AG04449 (cell line): ENCODE measurements at regions not wholly inside any gene's neighbourhood (a gene's known extent, or its start where the extent isn't known, plus 50 kb on each side); places are given as distances from the start of the nearest gene placed in this dataset.
A peak's percentile ranks its signal among the peaks of the same experiment; 100 is the strongest.

ENCODE experiments used
- CTCF ChIA-PET: fragments of 350-600 bp; formaldehyde crosslinking; extraction: SDS; loops from one replicate; lab custom pipeline; 2021; ENCODE audit warnings: antibody characterized with exemption; lab: Yijun Ruan, JAX
- POLR2A ChIA-PET: fragments of 400-600, 350-600 bp; formaldehyde crosslinking; extraction: SDS; loops from one replicate; lab custom pipeline; 2020; ENCODE audit warnings: antibody characterized with exemption, inconsistent platforms; lab: Yijun Ruan, JAX
- DNase-seq: peaks from one replicate; pipeline ENCODE4 v3.0.0-alpha.2; 2010; ENCODE audit warnings: low read depth, low spot score
- H3K4me3 ChIP-seq: 2 replicates; pipeline ENCODE4 v1.5.1; 2011; ENCODE audit warnings: low read depth, mild to moderate bottlenecking, control low read depth, low read length
- TF ChIP-seq, protein P1 (sequence below): IDR thresholded peaks from one replicate; pipeline ENCODE4 v1.5.1; 2011; ENCODE audit warnings: mild to moderate bottlenecking, moderate library complexity, low read length, control low read depth, inconsistent platforms; ENCODE audit not compliant: insufficient read depth; ENCODE audit errors: missing control alignments

- no peak overlapping the region for H3K4me3 ChIP-seq
- TF ChIP-seq, protein P1, sequence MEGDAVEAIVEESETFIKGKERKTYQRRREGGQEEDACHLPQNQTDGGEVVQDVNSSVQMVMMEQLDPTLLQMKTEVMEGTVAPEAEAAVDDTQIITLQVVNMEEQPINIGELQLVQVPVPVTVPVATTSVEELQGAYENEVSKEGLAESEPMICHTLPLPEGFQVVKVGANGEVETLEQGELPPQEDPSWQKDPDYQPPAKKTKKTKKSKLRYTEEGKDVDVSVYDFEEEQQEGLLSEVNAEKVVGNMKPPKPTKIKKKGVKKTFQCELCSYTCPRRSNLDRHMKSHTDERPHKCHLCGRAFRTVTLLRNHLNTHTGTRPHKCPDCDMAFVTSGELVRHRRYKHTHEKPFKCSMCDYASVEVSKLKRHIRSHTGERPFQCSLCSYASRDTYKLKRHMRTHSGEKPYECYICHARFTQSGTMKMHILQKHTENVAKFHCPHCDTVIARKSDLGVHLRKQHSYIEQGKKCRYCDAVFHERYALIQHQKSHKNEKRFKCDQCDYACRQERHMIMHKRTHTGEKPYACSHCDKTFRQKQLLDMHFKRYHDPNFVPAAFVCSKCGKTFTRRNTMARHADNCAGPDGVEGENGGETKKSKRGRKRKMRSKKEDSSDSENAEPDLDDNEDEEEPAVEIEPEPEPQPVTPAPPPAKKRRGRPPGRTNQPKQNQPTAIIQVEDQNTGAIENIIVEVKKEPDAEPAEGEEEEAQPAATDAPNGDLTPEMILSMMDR: no peak
- CTCF ChIA-PET: interaction anchor here (0.7 to 7.3 kb wide), 7 partner anchors 9 to 547 kb away, joined by 3 to 46 read pairs (median 4); no protein-coding TSS in a partner anchor
- DNase-seq: no peak
- POLR2A ChIA-PET: no interaction called here
These were observed 120.6 kb upstream of the LNX1 start for GRCh38 chr4:53711926-53712325.

- TF ChIP-seq, protein P1: peak; percentile 6
- ChIA-PET POLR2A (no interaction called here), CTCF (interaction anchor here (0.9 to 5.6 kb wide), 10 partner anchors 19 to 525 kb away, joined by 3 to 53 read pairs (median 3); no protein-coding TSS in a partner anchor)
- no peak overlapping the region for H3K4me3 ChIP-seq
- no peak for DNase-seq
These were observed 118.4 kb upstream of the LNX1 start for GRCh38 chr4:53709693-53710092.

DNA sequence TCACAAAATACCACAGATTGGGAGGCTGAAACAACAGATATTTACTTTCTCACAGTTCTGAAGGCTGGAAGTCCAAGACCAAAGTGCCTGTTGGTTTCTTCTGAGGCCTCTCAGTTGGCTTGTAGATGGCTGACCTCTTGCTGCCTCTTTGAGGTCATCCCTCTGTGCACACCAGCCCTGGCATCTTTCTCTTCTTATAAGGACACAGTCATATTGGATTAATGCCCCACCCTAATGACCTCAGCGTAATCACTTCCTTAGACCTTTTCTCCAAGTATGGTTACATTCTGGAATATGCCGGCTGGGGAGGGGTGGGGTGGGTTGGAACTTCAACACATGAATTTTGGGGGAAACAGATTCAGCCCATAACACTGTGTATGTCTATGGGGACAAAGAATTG is 116.2 kb upstream of the LNX1 start:
- TF ChIP-seq, protein P1: no peak
- ChIA-PET CTCF (interaction anchor here (0.9 to 5.6 kb wide), 36 partner anchors 10 to 544 kb away, joined by 3 to 61 read pairs (median 5); no protein-coding TSS in a partner anchor), POLR2A (no interaction called here)
- no peak overlapping the region for H3K4me3 ChIP-seq
- DNase-seq: no peak

GRCh38 chr4:53706422-53707032 is 115.2 kb upstream of the LNX1 start:
- CTCF ChIA-PET: interaction anchor here (0.6 to 5.6 kb wide), 68 partner anchors 8 to 548 kb away, joined by 3 to 61 read pairs (median 4); partner anchors contain the start of gene PDGFRA
- TF ChIP-seq, protein P1: peak; percentile 60
- POLR2A ChIA-PET: no interaction called here
- DNase-seq: no peak
- H3K4me3 ChIP-seq: no peak overlapping the region

- CTCF ChIA-PET: interaction anchor here (0.8 to 5.6 kb wide), 59 partner anchors 8 to 549 kb away, joined by 3 to 61 read pairs (median 4); partner anchors contain the start of gene PDGFRA
- TF ChIP-seq, protein P1: no peak
- no peak overlapping the region for H3K4me3 ChIP-seq
- POLR2A ChIA-PET: interaction anchor here (0.6 kb wide), 1 partner anchor 83 kb away, joined by 4 read pairs; no protein-coding TSS in a partner anchor
- no peak for DNase-seq
These were observed 114.7 kb upstream of the LNX1 start for GRCh38 chr4:53705972-53706371.

DNA sequence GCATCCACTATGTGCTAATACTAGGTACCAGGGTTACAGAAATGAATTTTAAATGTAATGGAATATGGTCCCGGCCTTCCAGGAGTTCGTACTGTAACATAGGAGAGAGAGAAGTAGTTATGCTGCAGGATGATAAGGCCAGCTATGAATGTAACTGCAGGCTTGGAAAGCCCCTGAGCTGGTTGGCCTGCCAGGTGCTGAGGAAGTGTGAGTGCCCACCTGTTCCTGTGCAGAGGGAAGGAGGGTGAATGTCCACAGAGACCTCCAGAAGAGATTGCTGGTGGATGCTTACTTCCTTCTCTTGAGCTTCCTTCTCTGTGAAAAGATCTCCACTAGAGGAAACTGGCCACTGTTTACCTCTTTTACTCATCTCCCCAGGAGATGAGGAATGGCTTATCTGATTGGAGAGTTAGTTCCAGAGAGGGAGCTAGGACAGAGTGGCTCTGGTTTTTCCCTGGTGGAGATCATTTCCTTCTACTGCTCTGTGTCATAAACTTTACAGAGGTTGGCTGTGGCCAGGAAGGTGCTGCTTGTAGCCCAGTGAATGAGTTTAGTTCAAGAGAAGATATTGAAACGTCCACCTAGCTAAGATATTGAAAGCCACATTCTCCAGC is 114.0 kb upstream of the LNX1 start:
- no peak overlapping the region for H3K4me3 ChIP-seq
- POLR2A ChIA-PET: interaction anchor here (0.6 kb wide), 1 partner anchor 83 kb away, joined by 4 read pairs; no protein-coding TSS in a partner anchor
- no peak for DNase-seq
- TF ChIP-seq, protein P1: no peak
- CTCF ChIA-PET: interaction anchor here (0.8 to 5.6 kb wide), 26 partner anchors 9 to 529 kb away, joined by 3 to 61 read pairs (median 4); partner anchors contain the start of gene PDGFRA
